Activated CD4-positive, alpha-beta T cell treated with anti-CD3 and anti-CD28 coated beads, Interleukin-2, Interleukin-6, amounts not matched to agents 100 ng/mL and 50 ng/mL, durations not matched to agents 16 hours and 8 hours (primary cell): ENCODE measurements at regions not wholly inside any gene's neighbourhood (a gene's known extent, or its start where the extent isn't known, plus 50 kb on each side); places are given as distances from the start of the nearest gene placed in this dataset.

Experiments
- DNase-seq: peaks from one replicate; pipeline ENCODE4 v3.0.0-alpha.2; 2020

GRCh38 chr2:118168615-118169014 lies 80.3 kb downstream of the INSIG2 start:
- DNase-seq = no peak

- no peak for DNase-seq
Measured at GRCh38 chr2:118167026-118167425, 78.8 kb downstream of the INSIG2 start.

- no peak for DNase-seq
Measured at GRCh38 chr2:118166242-118166641, 78.0 kb downstream of the INSIG2 start.

- no peak for DNase-seq
Measured at GRCh38 chr2:118165595-118165994, 77.3 kb downstream of the INSIG2 start.
